Spleen (tissue), 7 donors: ENCODE measurements at regions not wholly inside any gene's neighbourhood (a gene's known extent, or its start where the extent isn't known, plus 50 kb on each side); places are given as distances from the start of the nearest gene placed in this dataset.

Source experiments
- CTCF ChIP-seq, 11 experiments: fragments of 200-600 bp in 7 of 11; fragments of 450-650 bp in 4 of 11; sonication (generic) in 4 of 11; IDR thresholded peaks in 8 of 11; conservative IDR thresholded peaks in 3 of 11; 1 replicate in 7 of 11; 2 replicates in 4 of 11; pipeline versions ENCODE4 v1.4.0 to v1.8.0; 2016 to 2021; ENCODE audit warnings: antibody characterized with exemption in 11 of 11, inconsistent platforms in 4 of 11, mild to moderate bottlenecking in 1 of 11
- POLR2A ChIP-seq, 3 donors: fragments of 450-650 bp; IDR thresholded peaks; one replicate each; pipeline ENCODE4 v1.5.1; 2017; ENCODE audit warnings: antibody characterized with exemption in 3 of 3, mild to moderate bottlenecking in 1 of 3
- POLR2AphosphoS5 ChIP-seq, 3 donors: sonication (generic); formaldehyde crosslinking; IDR thresholded peaks; one replicate each; pipeline ENCODE4 v1.5.1; 2017; ENCODE audit warnings: antibody characterized with exemption in 3 of 3
- donor health status: DM: no; HTN: no; CAD: no; lungs with moderate emphysema.
- donor health status: DM: no; HTN: no; CAD: no.
- donor health status: DM: no; HTN: no; CAD: no.

- no peak for TF ChIP-seq POLR2A (IDR thresholded peaks at IDR 0.05)
- TF ChIP-seq CTCF (IDR thresholded peaks at IDR 0.05 in 8 of 11, conservative IDR thresholded peaks at IDR 0.05 in 3 of 11): no peak
- no peak for TF ChIP-seq POLR2AphosphoS5 (IDR thresholded peaks at IDR 0.05)
These were observed 70.8 kb upstream of the TEAD1 start for GRCh38 chr11:12603143-12604088.
